Skeletal muscle satellite cell (primary cell): ENCODE measurements at regions not wholly inside any gene's neighbourhood (a gene's known extent, or its start where the extent isn't known, plus 50 kb on each side); places are given as distances from the start of the nearest gene placed in this dataset.
"Not testable (repeated sequence)": the region's sequence is repeated elsewhere in the genome, so short reads cannot be mapped to it uniquely, and the experiment has no call there.

Experiments
- H3K27me3 ChIP-seq: 2 replicates; pipeline ENCODE4 v1.7.0; 2013; ENCODE audit warnings: low read length; ENCODE audit not compliant: control insufficient read depth, insufficient read depth
- H3K36me3 ChIP-seq: 2 replicates; pipeline ENCODE4 v1.7.0; 2013; ENCODE audit warnings: mild to moderate bottlenecking, control low read depth, low read length; ENCODE audit not compliant: insufficient read depth
- H3K4me1 ChIP-seq: 2 replicates; pipeline ENCODE4 v1.7.0; 2013; ENCODE audit warnings: low read length; ENCODE audit not compliant: control insufficient read depth, insufficient read depth
- H3K4me2 ChIP-seq: 2 replicates; pipeline ENCODE4 v1.7.0; 2013; ENCODE audit warnings: mild to moderate bottlenecking, low read length
- H3K4me3 ChIP-seq: 2 replicates; pipeline ENCODE4 v1.7.0; 2013; ENCODE audit warnings: low read length
- H3K9ac ChIP-seq: 2 replicates; pipeline ENCODE4 v1.7.0; 2013; ENCODE audit warnings: mild to moderate bottlenecking, low read depth, low read length, moderate library complexity
- H3K9me3 ChIP-seq: replicated peaks from 2 replicates; pipeline ENCODE4 v1.7.0; 2013; ENCODE audit warnings: mild to moderate bottlenecking, control low read depth, low read length

DNA sequence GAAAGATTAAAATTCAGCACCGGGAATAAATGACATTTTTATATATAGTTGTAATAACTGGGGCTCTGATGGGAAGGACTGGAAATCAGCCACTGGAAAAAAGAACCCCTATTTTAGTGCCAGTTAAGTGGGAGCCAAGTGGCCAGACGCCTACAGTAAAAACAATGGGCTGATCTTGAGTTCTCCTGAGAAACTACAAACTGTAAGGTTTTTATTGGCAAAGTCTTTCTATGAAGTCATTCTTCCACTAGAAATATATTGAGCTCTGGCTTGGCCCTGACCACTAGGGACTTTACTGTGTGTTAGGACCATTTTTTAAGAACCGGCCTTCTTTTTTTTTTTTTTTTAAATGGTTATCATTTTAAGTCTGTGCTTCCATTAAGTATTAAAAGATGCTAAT is 79.6 kb downstream of the ZNF22 start:
- Histone ChIP-seq H3K27me3 (peaks cover 16% of the 10 kb centered on the region), H3K4me2 (no peak overlapping the region), H3K36me3 (no peaks in the 10 kb centered on the region), H3K4me1 (no peaks in the 10 kb centered on the region), H3K9ac (no peak overlapping the region), H3K4me3 (no peak overlapping the region), H3K9me3 (no peaks in the 10 kb centered on the region)

DNA sequence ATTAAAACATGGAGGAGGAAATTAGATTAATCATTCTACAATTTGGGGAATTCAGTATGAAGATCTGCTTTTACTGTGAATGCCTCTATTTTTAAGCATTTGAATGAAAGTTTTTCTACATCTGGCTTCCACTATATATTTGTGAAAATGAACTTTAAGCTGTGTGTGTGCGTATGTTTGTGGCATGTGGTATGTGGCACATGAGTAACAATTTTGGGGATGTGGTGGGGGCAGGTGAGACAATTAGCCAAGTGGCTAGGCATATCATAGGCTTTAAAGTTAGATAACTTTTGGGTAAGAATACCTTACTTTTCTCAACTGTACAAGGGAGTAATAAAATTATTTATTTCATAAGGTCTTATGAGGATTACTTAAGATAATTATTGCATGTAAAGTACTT is 81.5 kb downstream of the ZNF22 start:
- Histone ChIP-seq H3K27me3 (peaks cover 20% of the 10 kb centered on the region), H3K9me3 (no peaks in the 10 kb centered on the region), H3K9ac (no peak overlapping the region), H3K4me2 (no peak overlapping the region), H3K4me3 (no peak overlapping the region), H3K36me3 (no peaks in the 10 kb centered on the region), H3K4me1 (no peaks in the 10 kb centered on the region)

DNA sequence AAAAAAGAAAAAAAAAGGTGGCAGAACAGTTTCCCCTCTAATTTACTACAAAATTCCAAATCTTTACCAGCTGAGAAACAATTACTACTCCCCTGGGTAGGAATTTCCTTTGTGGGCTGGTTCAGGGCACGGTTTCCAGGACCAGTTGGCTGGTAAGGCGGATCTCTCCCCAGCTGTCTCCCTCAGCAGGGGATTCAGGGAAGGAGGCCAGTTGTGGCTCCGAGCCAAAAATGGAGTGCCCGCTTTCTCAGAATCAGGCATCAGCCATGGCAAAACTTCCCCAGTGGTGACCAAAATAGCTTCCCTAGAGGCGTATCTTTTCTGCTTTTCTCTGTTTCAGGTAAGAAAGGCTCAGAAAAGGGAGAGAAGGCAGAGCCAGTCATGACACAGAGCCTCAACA is 91.2 kb downstream of the ZNF22 start:
- H3K4me2 ChIP-seq: no peak overlapping the region
- H3K9ac ChIP-seq: no peak overlapping the region
- H3K36me3 ChIP-seq: no peaks in the 10 kb centered on the region
- H3K27me3 ChIP-seq: peaks cover 11% of the 10 kb centered on the region
- no peaks in the 10 kb centered on the region for H3K4me1 ChIP-seq
- H3K4me3 ChIP-seq: no peak overlapping the region
- H3K9me3 ChIP-seq: no peaks in the 10 kb centered on the region

DNA sequence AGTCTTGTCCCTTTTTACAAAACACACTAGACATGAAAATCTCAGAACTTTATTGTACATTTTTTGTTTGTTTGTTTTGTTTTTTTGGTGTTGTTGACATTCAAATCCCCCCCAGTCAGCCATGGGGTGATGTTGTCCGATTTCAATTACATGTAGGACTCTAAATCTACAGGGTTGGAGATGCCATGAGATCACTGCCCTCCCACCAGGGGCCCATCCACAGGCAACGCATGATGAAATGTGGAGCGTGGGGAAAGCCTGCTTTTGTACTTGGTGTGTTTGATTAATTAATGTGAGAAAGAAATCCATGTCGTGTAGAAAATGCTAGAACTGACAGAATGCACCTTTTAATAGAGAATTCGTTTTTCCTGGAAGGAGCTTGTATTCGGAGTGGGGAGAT is 93.2 kb downstream of the ZNF22 start:
- Histone ChIP-seq H3K4me1 (no peaks in the 10 kb centered on the region), H3K9ac (no peak overlapping the region), H3K4me3 (no peak overlapping the region), H3K36me3 (no peaks in the 10 kb centered on the region), H3K9me3 (no peaks in the 10 kb centered on the region), H3K27me3 (peaks cover 15% of the 10 kb centered on the region), H3K4me2 (no peak overlapping the region)

DNA sequence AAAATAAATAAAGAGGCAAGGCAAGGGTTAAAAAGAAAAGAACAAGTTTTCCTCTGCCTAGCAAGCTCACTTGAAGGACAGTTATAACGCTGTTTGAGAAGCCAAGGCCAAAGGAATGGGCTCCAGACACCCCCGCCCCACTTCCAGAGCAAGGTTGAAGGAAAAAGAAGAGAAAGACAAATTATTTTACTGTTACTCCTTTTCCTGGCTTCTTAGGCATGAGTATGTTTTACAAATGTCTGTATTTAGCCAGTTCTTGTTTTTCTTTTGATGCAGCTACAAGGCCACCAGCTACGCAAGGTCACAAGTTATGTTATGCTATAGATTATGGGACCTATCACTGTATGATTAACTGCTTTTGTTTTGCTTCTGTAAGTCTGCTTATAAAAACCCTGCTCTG is 94.6 kb downstream of the ZNF22 start:
- Histone ChIP-seq H3K9me3 (no peaks in the 10 kb centered on the region), H3K4me3 (no peak overlapping the region), H3K4me1 (no peaks in the 10 kb centered on the region)

DNA sequence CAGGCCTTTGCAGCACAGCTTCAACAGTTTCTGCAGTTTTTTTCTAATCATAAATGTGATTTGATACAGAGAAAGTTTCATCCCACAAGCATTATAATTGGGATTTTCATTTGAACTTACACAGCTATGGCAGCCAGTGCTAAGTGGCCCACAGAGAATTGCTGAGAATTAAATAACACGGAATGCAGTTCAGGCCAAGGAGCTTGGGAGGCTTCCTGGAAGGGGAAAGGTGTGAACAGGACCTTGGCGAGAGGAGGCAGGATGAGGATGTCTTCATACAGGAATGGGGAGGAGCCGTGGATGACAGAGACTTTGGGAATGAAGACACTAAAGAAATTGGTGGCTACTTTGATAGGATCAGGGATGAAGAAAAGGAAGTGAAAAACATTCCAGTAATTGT is 95.3 kb downstream of the ZNF22 start:
- Histone ChIP-seq H3K4me1 (no peaks in the 10 kb centered on the region), H3K27me3 (peaks cover 29% of the 10 kb centered on the region), H3K4me2 (no peak overlapping the region), H3K9me3 (no peaks in the 10 kb centered on the region), H3K9ac (no peak overlapping the region), H3K36me3 (no peaks in the 10 kb centered on the region), H3K4me3 (no peak overlapping the region)

More for the DNA sequence above, 94.6 kb downstream of the ZNF22 start:
- Histone ChIP-seq H3K4me2 (no peak overlapping the region), H3K36me3 (no peaks in the 10 kb centered on the region), H3K27me3 (peaks cover 23% of the 10 kb centered on the region), H3K9ac (no peak overlapping the region)

DNA sequence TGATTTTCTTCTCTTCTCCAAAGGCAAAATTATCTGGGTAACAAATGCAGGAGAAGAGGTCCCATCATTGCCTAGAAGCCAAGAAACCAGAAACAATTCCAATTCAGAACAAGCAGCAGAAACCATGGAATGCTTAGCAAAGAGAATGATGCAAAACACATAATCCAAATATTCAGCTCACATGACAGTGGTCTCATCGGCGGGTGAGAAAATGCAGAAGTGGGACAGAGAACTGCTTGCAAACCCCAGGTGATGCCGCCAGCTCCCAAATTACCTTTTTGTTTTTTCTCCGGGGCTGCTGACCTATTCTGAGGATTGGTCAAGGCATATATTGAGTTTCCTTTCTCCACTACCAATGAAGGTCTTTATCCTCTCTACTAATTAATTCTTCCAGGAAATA is 99.7 kb downstream of the ZNF22 start:
- Histone ChIP-seq H3K36me3 (no peaks in the 10 kb centered on the region), H3K9me3 (no peaks in the 10 kb centered on the region), H3K4me1 (no peaks in the 10 kb centered on the region), H3K4me3 (no peak overlapping the region), H3K9ac (no peak overlapping the region), H3K27me3 (peaks cover 33% of the 10 kb centered on the region), H3K4me2 (no peak overlapping the region)

DNA sequence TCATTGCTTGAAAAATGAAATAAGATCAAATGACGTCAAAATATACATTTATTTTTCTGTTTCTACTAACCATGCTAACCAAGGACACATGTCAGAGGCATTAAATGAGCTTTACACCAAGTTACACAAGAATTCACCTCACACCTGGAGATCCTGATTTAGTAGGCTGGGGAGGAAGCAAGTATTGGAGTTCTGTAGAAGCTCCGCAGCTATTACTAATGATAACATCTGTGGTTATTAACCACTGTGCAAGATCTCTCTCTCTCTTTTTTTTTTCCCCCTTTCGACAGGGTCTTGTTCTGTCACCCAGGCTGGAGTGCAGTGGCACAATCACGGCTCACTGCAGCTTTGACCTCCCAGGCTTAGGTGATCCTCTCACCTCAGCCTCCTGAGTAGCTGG is 104.0 kb downstream of the ZNF22 start:
- no peaks in the 10 kb centered on the region for H3K9me3 ChIP-seq
- no peaks in the 10 kb centered on the region for H3K36me3 ChIP-seq
- no peaks in the 10 kb centered on the region for H3K4me1 ChIP-seq
- no peak overlapping the region for H3K4me3 ChIP-seq
- H3K4me2 ChIP-seq: no peak overlapping the region
- no peak overlapping the region for H3K9ac ChIP-seq
- peaks cover 36% of the 10 kb centered on the region for H3K27me3 ChIP-seq

DNA sequence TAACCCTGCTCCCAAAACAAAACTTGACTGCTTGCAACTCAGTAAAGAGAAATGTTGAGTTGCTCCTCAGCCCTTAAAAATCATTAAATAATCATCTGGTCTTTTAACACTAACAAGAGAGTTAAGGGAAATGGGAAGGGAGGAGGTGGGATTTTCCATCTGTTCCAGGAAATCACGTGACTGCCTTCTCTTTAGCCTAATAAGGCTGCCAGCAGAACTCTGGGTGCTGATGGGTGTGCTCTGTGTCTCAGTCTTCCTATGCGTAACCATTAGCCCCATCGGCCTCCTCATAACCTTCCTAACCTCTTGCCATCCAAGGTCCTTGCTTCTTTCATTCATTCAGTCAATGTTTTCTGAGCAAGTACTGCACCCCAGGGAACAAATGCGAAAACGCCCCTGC is 104.6 kb downstream of the ZNF22 start:
- not testable (repeated sequence) for H3K9me3 ChIP-seq, H3K4me3 ChIP-seq, H3K4me1 ChIP-seq, H3K9ac ChIP-seq, H3K4me2 ChIP-seq, H3K36me3 ChIP-seq
- H3K27me3 ChIP-seq: peaks cover 32% of the 10 kb centered on the region

DNA sequence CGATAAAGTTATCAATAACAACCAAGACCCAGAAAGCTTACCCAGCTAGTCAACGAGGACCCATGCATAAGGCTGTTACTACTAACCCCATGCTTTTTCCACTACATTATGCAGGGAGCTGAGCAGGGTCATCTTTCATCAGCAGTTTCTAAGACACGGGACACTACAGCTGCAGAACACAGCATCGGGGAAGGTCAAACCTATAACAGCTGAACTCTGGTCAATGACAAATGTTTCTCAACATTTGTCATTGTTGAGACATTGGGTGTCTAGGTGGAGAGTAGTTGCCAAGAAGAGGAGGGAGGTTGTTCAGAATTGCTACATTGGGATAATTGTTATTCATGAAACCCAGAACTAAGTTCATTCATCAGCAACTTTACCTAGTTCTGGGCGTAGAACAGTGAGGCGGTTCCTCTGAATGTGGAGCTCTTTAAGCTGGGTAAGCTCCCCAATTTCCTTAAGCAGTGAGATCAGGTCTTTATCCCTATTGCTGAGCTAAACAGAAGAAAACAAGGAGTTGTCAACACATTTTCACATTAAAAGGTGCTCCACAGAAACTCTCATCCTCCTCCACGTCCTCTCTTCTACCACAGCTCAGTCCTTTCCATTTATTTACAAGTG is 105.6 kb downstream of the ZNF22 start:
- no peak overlapping the region for H3K4me2 ChIP-seq
- H3K36me3 ChIP-seq: no peaks in the 10 kb centered on the region
- H3K27me3 ChIP-seq: peaks cover 23% of the 10 kb centered on the region
- H3K9ac ChIP-seq: no peak overlapping the region
- no peak overlapping the region for H3K4me3 ChIP-seq
- no peaks in the 10 kb centered on the region for H3K9me3 ChIP-seq
- no peaks in the 10 kb centered on the region for H3K4me1 ChIP-seq

DNA sequence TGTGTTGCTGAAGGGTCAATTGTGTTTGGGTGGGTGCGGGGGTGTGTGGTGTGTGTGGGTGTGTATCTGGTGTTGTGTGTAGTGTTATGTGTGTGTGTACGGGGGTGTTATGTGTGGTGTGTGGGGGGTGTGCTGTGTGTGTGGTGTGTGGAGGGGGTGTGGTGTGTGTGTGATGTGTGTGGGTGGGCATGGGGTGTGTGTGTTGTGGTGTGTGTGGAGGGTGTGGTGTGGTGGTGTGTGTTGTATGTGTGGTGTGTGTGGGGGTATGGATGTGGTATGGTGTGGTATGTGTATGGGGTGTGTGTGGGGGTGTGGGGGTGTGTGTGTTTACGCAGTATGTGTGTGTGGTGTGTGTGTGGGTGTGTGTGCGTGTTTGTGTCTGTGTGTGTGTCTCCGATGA is 110.8 kb downstream of the ZNF22 start:
- H3K4me1 ChIP-seq: no peaks in the 10 kb centered on the region
- no peaks in the 10 kb centered on the region for H3K36me3 ChIP-seq
- no peaks in the 10 kb centered on the region for H3K9me3 ChIP-seq
- no peak overlapping the region for H3K4me3 ChIP-seq
- no peak overlapping the region for H3K9ac ChIP-seq
- H3K27me3 ChIP-seq: peaks cover 7% of the 10 kb centered on the region
- H3K4me2 ChIP-seq: no peak overlapping the region

DNA sequence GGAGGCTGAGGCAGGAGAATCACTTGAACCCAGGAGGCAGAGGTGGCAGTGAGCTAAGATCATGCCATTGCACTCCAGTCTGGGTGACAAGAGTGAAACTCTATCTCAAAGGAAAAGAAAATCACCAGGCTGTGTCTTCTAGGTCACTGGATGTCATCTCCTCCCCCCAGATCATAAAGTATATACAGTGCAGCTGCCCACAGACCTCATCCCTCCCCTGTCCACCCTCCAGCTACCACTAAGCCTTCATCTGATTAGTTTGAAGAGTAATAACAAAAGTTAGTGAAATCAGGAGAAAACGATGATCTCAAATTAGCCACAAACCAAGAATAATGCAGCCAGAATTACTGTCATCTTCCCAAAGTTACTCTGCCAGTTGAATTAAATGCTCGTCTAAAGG is 117.2 kb downstream of the ZNF22 start:
- not testable (repeated sequence) for H3K36me3 ChIP-seq, H3K9ac ChIP-seq, H3K4me2 ChIP-seq, H3K4me3 ChIP-seq, H3K4me1 ChIP-seq, H3K9me3 ChIP-seq
- H3K27me3 ChIP-seq: peaks cover 10% of the 10 kb centered on the region
